ENCODE measurements at regions not wholly inside any gene's neighbourhood (a gene's known extent, or its start where the extent isn't known, plus 50 kb on each side); places are given as distances from the start of the nearest gene placed in this dataset.

GRCh38 chr1:60922304-60922703, 160.1 kb upstream of the NFIA start:
- no peak for TF ChIP-seq CTCF (IDR thresholded peaks at IDR 0.05 in 2 of 3, conservative IDR thresholded peaks at IDR 0.05 in 1 of 3; ENCODE audit: borderline replicate concordance in 1 of 3, insufficient read depth in 1 of 3, low read depth in 2 of 3, low read length in 2 of 3)
- no peak for TF ChIP-seq SP1 (IDR thresholded peaks at IDR 0.05; ENCODE audit: low read depth)
- TF ChIP-seq YY1 (IDR thresholded peaks at IDR 0.05; ENCODE audit: extremely low read depth, insufficient replicate concordance, low read depth, low read length): no peak
- TF ChIP-seq RAD21 (IDR thresholded peaks at IDR 0.05; ENCODE audit: low read depth): no peak
- no peak for TF ChIP-seq MAX (IDR thresholded peaks at IDR 0.05)
- no peak for TF ChIP-seq ELF1 (IDR thresholded peaks at IDR 0.05; ENCODE audit: borderline replicate concordance, low read depth)
- TF ChIP-seq POLR2AphosphoS5 (IDR thresholded peaks at IDR 0.05; ENCODE audit: low read depth, low read length): no peak
- TF ChIP-seq ZNF274 (IDR thresholded peaks at IDR 0.05; ENCODE audit: low read depth, low read length): no peak

Data from HCT116 (cell line).